HepG2 (cell line): ENCODE measurements at regions not wholly inside any gene's neighbourhood (a gene's known extent, or its start where the extent isn't known, plus 50 kb on each side); places are given as distances from the start of the nearest gene placed in this dataset.
A peak's percentile ranks its signal among the peaks of the same experiment; 100 is the strongest.

Experiments used
- ARID5B ChIP-seq: IDR thresholded peaks from 2 replicates; pipeline ENCODE4 v1.4.0; 2020; ENCODE audit warnings: mild to moderate bottlenecking, missing genetic modification reagents
- CENPX ChIP-seq: sonication (generic); formaldehyde crosslinking; IDR thresholded peaks from 2 replicates; pipeline ENCODE4 v1.9.0; 2021; ENCODE audit warnings: mild to moderate bottlenecking, missing genetic modification reagents, moderate library complexity
- CSRNP2 ChIP-seq: sonication (generic); formaldehyde crosslinking; conservative IDR thresholded peaks from 2 replicates; pipeline ENCODE4 v1.8.0; 2022; ENCODE audit warnings: low read depth, missing genetic modification reagents
- E2F1 ChIP-seq: sonication (generic); formaldehyde crosslinking; IDR thresholded peaks from 2 replicates; pipeline ENCODE4 v1.5.0; 2020; ENCODE audit warnings: missing genetic modification reagents
- FOXA1 ChIP-seq, 2 experiments: fragments of 450-650 bp in 1 of 2; sonication (generic) in 1 of 2; formaldehyde crosslinking in 1 of 2; IDR thresholded peaks; 2 replicates each; pipeline versions ENCODE4 v1.4.0 to v1.6.1; 2016 to 2020; ENCODE audit warnings: missing genetic modification reagents in 1 of 2
- FOXO4 ChIP-seq: sonication (generic); formaldehyde crosslinking; conservative IDR thresholded peaks from 2 replicates; pipeline ENCODE4 v1.8.1; 2023; ENCODE audit warnings: missing genetic modification reagents
- HDAC1 ChIP-seq: sonication (generic); formaldehyde crosslinking; IDR thresholded peaks from 2 replicates; pipeline ENCODE4 v1.5.1; 2020; ENCODE audit warnings: mild to moderate bottlenecking, missing genetic modification reagents
- KDM5A ChIP-seq: fragments of 200-600 bp; sonication (generic); IDR thresholded peaks from 2 replicates; pipeline ENCODE4 v1.7.0; 2018; ENCODE audit warnings: antibody characterized with exemption, mild to moderate bottlenecking, low read length, borderline replicate concordance
- MLX ChIP-seq: IDR thresholded peaks from 2 replicates; pipeline ENCODE4 v1.6.1; 2016
- PATZ1 ChIP-seq: sonication (generic); formaldehyde crosslinking; IDR thresholded peaks from 2 replicates; pipeline ENCODE4 v1.4.0; 2020; ENCODE audit warnings: missing genetic modification reagents
- PPARG ChIP-seq: conservative IDR thresholded peaks from 2 replicates; pipeline ENCODE4 v1.6.1; 2016; ENCODE audit warnings: missing biosample characterization, missing genetic modification reagents
- RAD51 ChIP-seq: fragments of 450-650 bp; IDR thresholded peaks from 2 replicates; pipeline ENCODE4 v1.6.1; 2016; ENCODE audit warnings: borderline replicate concordance
- SP5 ChIP-seq: IDR thresholded peaks from 2 replicates; pipeline ENCODE4 v1.6.1; 2016; ENCODE audit warnings: low read depth, borderline replicate concordance
- TCF7 ChIP-seq: sonication (generic); IDR thresholded peaks from 2 replicates; pipeline ENCODE4 v1.6.1; 2016; ENCODE audit warnings: antibody characterized with exemption, low read depth
- TFE3 ChIP-seq: IDR thresholded peaks from 2 replicates; pipeline ENCODE4 v1.6.1; 2016
- ZNF12 ChIP-seq: sonication (generic); formaldehyde crosslinking; IDR thresholded peaks from 2 replicates; pipeline ENCODE4 v1.5.0; 2020; ENCODE audit warnings: missing genetic modification reagents
- ZNF562 ChIP-seq: sonication (generic); formaldehyde crosslinking; IDR thresholded peaks from 2 replicates; pipeline ENCODE4 v1.8.0; 2022; ENCODE audit warnings: missing genetic modification reagents, borderline replicate concordance
- ZNF580 ChIP-seq: IDR thresholded peaks from 2 replicates; pipeline ENCODE4 v1.6.1; 2016; ENCODE audit warnings: low read depth, borderline replicate concordance

- TF ChIP-seq PATZ1 (CRISPR knock-in tag), result no peak
- TF ChIP-seq ZNF580 (CRISPR knock-in tag), result no peak
- 0 out of 2 replicates have a peak, but pooled peaks have one; percentile 54 for TF ChIP-seq RAD51
- no peak for TF ChIP-seq FOXO4 (CRISPR knock-in tag)
- TF ChIP-seq KDM5A, result no peak
- no peak; the same call in 1 of the 2 replicates for TF ChIP-seq HDAC1 (CRISPR knock-in tag)
- TF ChIP-seq PPARG (CRISPR knock-in tag), result peak; percentile 40; the same call in 1 of the 2 replicates
- TF ChIP-seq FOXA1 (IDR thresholded peaks at IDR 0.05), result no peak
- TF ChIP-seq FOXA1 (CRISPR knock-in tag; IDR thresholded peaks at IDR 0.05), result no peak
- no peak for TF ChIP-seq CSRNP2 (CRISPR knock-in tag)
- no peak for TF ChIP-seq SP5 (CRISPR knock-in tag)
- TF ChIP-seq E2F1, result peak; percentile 2; the same call in 1 of the 2 replicates
- no peak for TF ChIP-seq ZNF12 (CRISPR knock-in tag)
- TF ChIP-seq ARID5B (CRISPR knock-in tag), result peak; percentile 71
- no peak for TF ChIP-seq CENPX (CRISPR knock-in tag)
- TF ChIP-seq ZNF562, result no peak
- TF ChIP-seq MLX (CRISPR knock-in tag), result 0 out of 2 replicates have a peak, but pooled peaks have one; percentile 17
- no peak for TF ChIP-seq TFE3 (CRISPR knock-in tag)
- TF ChIP-seq TCF7, result no peak
Measured at GRCh38 chr3:66809595-66809958, 188.5 kb upstream of the KBTBD8 start (continued).
